Mammary epithelial cell (primary cell): ENCODE measurements at regions not wholly inside any gene's neighbourhood (a gene's known extent, or its start where the extent isn't known, plus 50 kb on each side); places are given as distances from the start of the nearest gene placed in this dataset.

Experiments used
- EZH2 ChIP-seq: IDR thresholded peaks from 2 replicates; pipeline ENCODE4 v1.6.1; 2012; ENCODE audit warnings: low read length, inconsistent platforms, borderline replicate concordance
- TF ChIP-seq, protein P1 (sequence below), 2 donors: IDR thresholded peaks in 1 of 2; conservative IDR thresholded peaks in 1 of 2; 2 replicates each; pipeline ENCODE4 v1.5.1; 2011 to 2012; ENCODE audit warnings: inconsistent platforms in 2 of 2, low read length in 2 of 2, mild to moderate bottlenecking in 2 of 2, control low read depth in 1 of 2, low read depth in 1 of 2; ENCODE audit not compliant: insufficient read depth in 1 of 2; ENCODE audit errors: extremely low read depth in 1 of 2

DNA sequence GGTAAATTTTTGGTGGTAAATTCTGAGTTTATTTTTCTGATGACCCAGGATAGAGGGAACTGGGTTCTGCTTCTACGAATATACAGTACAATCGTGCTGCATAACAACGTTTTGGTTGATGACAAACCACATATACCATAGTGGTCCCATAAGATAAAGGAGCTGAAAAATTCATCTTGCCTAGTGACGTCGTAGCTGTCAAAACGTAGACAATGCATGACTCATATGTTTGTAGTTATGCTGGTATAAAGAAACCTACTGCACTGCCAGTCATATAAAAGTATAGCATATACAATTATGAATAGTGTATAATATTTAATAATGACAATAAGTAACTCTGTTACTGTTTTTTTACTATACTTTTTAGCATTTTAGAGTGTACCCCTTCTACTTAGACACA, 244.0 kb downstream of the GAS1 start:
- TF ChIP-seq, protein P1, sequence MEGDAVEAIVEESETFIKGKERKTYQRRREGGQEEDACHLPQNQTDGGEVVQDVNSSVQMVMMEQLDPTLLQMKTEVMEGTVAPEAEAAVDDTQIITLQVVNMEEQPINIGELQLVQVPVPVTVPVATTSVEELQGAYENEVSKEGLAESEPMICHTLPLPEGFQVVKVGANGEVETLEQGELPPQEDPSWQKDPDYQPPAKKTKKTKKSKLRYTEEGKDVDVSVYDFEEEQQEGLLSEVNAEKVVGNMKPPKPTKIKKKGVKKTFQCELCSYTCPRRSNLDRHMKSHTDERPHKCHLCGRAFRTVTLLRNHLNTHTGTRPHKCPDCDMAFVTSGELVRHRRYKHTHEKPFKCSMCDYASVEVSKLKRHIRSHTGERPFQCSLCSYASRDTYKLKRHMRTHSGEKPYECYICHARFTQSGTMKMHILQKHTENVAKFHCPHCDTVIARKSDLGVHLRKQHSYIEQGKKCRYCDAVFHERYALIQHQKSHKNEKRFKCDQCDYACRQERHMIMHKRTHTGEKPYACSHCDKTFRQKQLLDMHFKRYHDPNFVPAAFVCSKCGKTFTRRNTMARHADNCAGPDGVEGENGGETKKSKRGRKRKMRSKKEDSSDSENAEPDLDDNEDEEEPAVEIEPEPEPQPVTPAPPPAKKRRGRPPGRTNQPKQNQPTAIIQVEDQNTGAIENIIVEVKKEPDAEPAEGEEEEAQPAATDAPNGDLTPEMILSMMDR (conservative IDR thresholded peaks at IDR 0.05 in 1 of 2, IDR thresholded peaks at IDR 0.05 in 1 of 2; ENCODE audit: extremely low read depth in 1 of 2, insufficient read depth in 1 of 2, low read depth in 1 of 2, low read length in 2 of 2): no peak
- TF ChIP-seq EZH2: no peak
